ENCODE measurements at regions not wholly inside any gene's neighbourhood (a gene's known extent, or its start where the extent isn't known, plus 50 kb on each side); places are given as distances from the start of the nearest gene placed in this dataset.
"Not testable (repeated sequence)": the region's sequence is repeated elsewhere in the genome, so short reads cannot be mapped to it uniquely, and the experiment has no call there.

DNA sequence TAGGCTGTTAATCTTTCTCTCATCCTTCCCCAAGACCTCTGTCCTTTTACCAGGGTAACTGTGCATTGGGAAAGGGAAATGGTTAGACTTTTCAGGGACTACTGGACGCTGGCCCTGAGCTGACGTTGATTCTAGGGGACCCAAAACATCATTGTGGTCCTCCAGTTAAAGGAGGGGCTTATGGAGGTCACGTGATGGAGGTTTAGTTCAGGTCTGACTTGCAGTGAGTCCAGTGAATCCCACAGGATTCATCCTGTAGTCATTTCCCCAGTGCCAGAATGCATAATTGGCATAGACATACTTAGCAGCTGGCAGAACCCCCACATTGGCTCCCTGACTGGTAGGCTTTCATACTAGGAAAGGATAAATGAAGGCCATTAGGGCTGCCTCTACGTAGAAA, 246.3 kb downstream of the KCNE4 start:
- not testable (repeated sequence) for DNase-seq

DNA sequence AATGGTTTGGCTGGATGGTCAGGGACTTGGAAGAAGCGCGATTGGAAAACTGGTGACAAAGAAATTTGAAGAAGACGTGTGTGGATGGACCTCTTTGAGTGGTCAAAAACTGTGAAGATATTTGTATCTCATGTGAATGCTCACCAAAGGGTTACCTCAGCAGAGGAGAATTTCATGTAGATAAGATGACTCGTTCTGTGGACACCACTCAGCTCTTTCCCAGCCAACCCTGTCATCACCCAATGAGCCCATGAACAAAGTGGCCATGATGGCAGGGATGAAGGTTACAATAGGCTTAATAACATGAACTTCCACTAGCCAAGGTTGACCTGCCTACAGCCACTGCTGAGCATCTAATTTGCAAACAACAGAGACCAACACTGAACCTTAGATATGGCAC, 248.3 kb downstream of the KCNE4 start:
- DNase-seq: no peak

DNA sequence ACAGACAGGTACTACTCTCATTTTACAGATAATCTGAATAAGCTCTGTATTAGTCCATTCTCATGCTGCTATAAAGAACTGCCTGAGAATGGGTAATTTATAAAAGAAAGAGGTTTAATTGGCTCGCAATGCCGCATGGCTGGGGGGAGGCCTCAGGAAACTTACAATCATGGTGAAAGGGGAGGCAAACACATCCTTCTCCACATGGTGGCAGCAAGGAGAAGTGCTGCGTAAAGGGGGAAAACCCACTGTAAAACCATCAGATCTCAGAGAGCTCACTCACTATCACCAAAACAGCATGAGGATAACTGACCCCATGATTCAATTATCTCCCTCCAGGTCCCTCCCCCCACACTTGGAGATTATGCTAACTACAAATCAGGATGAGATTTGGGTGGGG, 254.4 kb downstream of the KCNE4 start:
- no peak for DNase-seq

DNA sequence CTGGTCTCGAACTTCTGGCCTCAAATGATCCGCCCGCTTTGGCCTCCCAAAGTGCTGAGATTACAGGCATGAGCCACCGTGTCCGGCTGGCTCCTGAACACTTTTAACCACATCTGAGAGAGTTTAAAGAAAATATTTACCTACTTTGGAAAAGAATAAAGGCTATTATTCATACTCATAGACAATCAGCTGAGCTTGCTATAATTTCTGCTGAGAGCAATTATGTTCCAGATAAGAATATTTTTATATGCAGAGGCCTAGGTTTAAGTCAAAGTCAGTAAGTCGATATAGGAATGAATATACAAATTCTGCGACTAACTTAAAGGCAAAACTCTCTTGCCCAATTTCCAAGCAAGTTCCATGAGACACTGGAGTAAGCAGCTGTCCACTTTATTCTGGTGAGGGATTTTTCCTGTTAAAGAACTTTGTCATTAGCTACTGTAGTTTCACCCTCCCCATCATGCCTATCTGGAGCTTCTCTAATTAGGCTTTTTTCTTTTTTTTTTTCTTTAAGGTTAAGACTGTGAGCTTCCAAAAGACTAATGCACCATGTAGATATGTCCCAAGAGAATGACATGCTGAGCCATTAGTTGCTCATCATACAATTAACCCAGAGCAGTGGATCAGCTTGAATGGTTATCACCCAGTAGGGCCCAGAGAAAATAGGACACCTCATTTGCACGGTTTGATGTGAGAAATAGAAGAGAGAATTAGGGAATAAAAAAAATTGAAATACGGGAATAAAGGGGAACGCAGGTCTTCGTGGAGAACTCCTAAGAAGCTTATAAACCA, 260.1 kb downstream of the KCNE4 start:
- DNase-seq: no peak

DNA sequence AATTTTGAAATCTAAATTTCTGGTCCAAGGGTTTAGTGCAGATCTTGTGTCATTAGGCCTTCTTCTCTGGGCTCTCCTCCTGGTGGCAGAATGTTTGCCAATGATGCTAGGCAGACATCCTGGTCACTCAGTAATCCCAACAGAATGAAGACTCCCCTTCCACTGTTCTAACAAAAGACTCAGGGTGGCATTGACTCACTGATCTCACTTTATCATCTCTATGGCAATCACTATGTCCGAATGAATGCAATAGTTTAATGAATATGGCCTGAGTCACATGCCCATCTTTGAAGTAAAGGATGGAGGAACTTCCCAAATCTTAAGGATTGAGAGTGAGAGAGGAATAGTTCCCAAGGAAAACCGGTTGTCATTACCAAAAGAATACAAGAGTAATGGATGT, 261.1 kb downstream of the KCNE4 start:
- DNase-seq: no peak

DNA sequence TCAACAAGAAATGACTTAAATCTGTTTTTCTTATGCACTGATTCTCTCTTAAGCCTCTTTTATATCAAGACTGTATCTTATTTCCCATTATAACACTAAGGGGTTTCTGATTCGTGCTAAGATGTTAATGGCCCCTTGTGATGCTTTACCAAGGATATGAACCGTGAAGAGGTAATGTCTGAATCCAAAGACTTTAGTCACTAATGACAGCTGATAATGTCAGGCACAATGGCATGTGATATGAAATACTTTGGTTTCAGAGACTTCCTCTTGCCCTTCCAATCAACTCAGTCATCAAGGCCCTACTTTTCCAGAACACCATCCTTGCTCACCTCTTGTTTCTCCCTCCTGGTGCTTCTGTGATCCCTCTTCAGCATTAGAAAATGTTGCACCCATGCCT, 262.8 kb downstream of the KCNE4 start:
- no peak for DNase-seq

DNA sequence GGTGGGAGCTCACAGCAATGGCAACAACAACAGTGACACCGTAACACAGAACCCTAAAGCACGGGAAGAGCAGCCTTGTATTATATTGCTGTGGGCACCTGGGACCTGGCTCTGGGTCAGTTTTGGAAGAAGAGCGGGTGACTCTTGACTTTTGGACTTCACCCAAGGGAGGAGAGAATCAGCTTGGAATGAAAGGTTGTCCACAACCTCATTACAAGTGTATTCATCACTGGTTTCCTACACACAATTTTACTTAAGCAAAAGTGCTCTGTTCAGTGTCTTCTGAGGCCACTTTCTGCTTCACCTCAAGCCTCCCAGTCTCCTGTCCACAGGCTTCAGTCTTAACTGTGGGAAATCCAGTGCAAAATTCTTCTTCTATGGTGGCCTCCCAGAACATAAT, 263.8 kb downstream of the KCNE4 start:
- DNase-seq: no peak

DNA sequence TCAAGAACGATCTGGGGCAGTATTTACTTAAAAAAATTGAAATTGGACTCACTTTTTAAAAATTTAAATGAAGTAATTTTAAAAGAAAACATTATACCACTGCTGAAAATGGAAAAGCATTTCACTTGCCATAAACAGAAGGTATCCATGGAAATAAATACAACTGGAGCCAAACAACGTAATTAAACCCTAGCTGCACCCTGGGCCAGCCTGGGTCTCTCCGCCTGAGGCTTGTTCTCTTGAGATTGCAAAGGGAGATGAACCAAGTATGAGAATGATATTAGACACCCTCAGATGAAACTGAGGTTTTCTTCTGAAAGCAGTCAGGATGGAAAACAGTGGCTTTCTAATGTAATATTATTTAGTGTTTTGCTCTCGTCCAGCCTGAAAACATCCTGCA, 264.4 kb downstream of the KCNE4 start:
- no peak for DNase-seq

DNA sequence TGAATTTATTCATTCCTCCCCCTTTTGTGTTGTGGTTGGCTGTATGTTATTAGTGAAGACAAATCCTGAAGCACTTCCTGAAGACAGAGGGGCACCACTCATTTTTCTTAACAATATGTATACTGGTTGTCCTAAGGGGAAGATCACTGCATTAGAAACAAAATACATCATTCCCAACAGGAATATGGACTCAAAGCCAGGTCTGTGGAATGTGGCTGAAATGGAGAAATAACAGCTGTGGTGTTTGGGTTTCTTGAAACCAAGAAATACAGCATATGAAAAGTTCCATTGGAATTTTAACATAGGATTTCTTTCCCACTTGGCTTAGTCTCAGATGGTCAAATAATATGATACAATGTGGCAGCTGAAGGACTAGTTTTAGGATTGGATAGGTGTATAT, 267.6 kb downstream of the KCNE4 start:
- DNase-seq: no peak

DNA sequence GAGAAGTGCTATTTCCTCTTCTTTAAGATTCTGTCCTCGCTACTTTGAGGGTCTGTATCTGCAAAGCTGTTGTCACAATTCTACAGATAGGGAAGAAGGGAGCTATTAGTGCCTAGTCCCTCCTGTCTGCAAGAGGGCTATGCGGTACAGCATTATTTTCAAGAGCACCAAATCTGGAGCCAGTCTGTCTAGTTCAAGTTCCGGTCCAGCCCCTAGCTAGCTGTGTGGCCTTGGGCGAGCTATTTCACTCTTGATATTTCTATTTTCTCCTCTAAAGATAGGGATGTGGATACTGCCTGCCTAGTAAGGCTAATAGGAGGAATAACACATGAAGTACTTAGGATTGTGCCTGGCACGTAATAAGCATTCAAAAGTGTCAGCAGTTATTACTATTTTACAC, 272.4 kb downstream of the KCNE4 start:
- DNase-seq: no peak

DNA sequence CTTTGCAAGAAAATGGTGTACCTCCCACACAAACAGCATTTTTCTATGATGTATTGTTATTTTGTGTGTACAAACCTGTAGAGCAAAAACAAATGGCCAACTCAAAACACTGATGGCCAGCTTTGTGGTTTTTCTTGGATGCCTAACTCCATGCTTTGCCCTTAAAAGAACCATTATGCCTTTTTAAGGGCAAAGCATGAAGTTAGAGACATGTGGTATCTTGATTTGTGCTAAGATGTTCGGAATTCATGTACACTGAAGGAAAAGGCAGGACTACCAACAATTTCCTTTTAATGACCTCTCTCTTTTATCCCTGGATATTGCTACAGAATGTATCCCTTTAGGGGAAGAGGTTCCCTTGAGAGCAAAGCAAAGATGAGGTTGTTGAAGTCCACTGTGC, 273.6 kb downstream of the SCG2 start:
- no peak for DNase-seq

DNA sequence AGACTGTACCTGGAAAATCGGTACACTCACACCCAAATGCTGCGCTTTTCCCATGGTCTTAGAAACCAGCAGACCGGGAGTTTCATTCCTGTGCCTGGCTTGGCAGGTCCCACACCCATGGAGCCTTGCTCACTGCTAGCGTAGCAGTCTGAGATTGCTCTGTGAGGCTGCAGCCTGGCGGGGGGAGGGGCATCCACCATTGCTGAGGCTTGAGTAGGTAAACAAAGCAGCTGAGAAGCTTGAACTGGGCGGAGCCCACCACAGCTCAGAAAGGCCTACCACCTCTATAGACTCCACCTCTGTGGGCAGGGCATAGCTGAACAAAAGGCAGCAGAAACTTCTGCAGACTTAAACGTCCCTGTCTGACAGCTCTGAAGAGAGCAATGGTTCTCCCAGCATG, 271.4 kb downstream of the SCG2 start:
- not testable (repeated sequence) for DNase-seq

DNA sequence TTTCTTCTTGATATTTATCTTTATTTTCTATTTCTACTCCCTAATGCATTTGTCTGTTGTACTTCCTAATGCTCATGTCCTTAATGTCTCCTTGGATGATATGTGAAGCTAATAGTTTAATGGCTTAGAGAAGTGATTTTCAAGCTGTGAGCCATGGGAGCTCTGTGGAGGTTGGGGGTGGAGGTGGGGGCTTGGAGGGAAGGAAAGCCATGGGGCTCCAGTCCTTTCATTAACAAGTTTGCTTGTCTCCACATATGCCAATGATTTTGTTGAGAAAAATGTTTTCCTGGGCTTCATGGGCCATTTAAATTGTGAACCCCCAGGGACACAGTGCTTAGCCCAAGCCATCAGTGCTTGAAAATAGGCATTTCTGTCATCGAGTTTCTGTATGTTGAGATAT, 264.1 kb downstream of the SCG2 start:
- DNase-seq: no peak

DNA sequence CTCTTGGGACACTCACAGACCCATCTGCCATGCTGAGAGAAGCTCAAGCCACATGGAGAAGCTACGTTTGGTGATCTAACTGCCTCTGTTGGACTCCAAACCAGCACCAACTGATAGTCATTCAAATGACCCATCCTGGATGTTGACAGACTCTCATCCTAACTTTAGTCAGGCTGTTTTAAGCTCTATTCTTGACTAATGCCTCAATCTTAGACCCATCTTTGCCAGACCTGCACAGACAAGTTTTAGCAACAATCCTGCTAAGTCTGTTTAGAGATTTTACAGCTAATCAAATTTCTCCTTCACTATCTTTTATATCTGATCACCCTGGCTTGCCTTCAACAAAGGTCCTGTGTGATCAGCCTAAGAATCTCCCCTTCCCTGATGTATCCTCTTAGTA, 245.1 kb downstream of the SCG2 start:
- DNase-seq: no peak

DNA sequence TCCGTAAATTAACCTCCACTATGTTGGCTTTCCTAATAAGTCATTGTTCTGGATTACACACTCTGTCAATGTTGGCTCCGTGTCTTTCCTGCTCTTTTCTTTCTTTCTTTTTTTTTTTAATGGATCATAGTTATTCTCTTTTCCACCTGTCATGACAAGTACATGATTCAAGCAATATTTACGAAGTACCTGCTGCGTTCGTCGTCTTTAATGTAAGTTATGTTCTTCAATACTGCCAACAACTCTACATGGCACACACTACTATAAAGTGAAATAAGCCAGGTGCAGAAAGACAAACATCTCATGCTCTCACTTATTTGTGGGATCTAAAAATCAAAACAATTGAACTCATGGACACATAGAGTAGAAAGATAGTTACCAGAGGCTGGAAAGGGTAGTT, 239.1 kb downstream of the SCG2 start:
- no peak for DNase-seq

DNA sequence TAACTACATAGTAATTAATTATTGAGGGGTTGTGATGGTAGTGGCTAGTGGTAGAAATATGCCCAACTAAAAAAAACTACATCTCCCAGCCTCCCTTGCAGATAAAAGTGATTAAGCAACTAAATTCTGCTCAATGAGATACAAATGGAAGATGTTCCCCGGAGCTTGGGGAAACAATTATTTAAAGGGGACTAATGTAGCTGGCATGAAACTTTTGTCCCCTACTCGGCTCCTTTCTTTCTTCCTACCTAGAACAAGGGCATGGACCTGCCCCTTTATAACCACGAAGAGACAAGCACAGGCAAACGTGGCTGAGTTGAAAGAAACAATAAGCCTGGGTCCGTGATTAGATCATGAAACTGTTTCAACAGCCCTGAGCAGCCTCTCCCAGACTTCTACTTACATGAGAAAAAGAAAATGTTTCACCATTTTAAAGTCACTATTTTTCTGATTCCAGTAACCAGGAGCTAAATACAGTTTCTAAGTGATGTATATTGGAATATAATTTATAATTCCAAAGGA, 236.9 kb downstream of the SCG2 start:
- DNase-seq: no peak

DNA sequence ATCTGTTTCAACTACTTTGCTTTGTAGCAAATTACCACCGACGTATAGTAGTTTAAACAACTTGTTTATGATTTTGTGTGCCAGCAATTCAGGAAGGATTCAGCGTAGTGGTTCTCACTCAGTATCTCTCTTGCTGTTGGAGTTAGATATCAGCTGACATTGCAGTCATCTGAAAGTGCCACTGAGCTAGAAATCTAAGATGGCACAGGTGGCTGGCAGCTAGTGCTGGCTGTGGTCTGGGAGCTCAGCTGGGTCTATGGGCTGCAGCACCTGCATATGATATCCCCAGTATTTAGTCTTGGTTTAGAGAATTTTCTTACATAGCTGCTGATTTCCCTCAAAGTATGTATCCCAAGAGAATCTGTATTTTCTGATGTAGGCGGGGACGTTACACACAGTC, 235.6 kb downstream of the SCG2 start:
- no peak for DNase-seq

DNA sequence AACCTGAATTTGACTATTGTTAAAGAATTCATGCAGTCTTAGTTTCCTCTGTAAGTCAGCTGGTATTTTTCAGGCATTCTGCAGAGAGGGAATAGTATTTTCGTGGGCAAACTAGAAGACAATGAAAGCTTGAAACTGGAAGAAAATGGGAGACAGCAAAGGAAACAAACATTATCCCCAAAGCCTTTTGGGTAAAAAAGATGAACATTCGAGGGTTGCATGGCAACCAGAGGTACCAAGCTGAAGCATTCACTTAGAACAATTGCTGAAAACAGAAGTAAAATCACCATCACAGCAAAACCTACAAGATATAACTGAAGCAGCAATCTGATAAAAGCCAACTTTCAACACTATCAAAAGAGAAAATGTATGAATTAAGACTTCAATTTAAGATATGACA, 233.7 kb downstream of the SCG2 start:
- DNase-seq: no peak

DNA sequence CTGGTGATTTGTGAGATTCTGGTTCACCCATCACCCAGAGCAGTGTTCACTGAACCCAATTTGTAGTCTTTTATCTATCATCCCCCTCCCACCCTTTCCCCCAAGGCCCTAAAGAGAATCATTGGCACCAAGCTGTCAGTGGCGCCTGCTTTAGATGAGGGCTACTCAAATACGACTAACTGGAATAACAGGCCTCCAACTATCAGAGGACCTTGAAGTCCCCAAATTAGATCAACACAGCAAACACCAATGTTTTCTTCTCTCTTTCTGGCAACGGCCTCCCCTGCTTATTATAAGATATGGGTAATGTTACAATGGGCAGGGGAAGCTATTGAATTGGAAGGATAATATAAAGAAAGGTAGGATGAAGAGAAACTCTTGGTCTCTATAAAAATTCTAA, 232.3 kb downstream of the SCG2 start:
- DNase-seq: no peak

DNA sequence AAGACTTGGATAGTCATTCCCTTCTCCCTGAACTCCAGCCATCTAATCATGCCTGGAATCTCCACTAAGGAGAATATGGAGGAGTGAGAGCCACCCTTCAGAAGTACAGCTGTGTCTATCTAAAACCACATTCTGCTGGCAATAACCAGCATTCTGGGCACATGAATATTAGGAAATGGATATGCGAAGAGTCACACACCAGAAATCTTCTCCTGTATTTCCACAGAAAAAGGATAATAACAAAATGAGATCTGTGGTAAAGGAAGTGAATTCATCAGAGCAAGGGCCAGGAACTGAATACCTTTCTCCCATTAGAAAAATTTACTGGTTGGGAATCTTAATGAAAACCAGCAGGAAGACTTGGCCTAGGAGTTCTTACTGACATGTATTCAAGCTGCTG, 218.8 kb downstream of the SCG2 start:
- DNase-seq: no peak

DNA sequence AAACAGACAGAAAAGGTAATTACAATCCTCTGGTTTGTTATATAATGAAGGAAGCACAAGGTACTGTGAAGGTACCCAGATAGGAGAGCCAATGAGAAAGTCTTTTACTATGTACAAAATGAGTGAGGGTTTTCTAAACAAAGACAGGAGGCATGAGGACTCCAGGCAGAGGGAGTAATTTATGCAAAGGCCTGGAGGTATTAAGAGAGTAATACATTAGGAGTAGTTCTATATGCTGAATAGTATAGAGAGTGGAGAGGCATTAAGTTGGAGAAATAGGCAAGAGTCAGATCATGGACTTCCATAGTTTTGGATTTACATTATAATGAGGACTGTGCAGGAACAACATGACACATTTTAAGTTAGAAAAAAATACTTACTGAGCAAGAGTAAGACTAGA, 216.0 kb downstream of the SCG2 start:
- no peak for DNase-seq

DNA sequence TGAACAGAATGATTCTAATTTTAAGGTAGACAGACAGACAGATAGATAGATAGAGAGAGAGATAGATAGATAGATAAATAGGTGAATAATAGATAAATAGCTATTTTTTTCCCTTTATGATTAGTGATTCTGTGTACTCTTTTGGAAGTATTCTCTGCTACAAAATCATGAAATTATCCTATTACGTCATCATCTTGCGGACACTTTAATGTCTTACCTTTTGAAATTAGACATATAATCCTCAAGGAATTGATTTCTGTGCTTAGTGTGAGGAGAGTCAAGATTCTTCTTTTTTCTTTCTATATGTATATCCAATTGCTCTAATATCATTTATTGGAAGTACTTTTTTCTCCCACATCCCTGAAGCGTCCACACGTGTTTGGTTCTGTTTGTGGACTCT, 215.2 kb downstream of the SCG2 start:
- no peak for DNase-seq

DNA sequence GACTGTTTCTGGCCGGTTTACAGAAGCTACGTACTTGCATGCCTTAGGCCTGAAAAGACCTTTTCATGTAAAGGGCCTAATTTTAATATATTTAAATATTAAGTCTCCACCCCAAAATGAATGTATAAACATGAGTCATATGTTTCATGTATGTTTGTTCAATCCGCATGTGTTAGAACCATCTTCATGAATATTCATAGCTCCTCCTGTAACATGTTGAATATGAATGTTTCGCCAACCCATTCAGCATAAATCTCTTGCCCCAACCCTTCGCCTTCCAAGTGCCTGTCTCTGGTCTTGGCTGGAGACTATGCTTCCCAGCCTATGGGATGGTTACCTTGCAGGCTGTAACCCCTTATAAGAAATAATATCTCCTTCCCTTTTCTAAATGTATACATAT, 212.5 kb downstream of the SCG2 start:
- DNase-seq: no peak

DNA sequence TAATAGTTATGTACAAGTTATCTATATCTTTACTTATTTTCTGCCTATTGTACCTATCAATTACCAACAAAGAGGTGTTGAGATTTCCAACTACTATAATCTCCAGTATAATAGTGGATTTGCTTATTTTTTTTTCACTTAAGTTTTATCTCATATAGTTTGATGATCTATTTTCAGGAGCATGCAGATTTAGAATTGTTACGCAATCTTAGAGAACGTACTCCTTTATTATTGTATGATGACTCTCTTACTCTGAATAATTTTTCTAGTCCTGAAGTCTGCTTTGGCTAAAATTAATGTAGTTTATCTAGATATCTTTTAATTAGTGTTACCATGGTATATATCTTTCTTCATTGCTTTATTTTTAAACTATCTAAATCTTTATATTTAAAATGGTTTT, 205.2 kb downstream of the SCG2 start:
- DNase-seq: no peak

DNA sequence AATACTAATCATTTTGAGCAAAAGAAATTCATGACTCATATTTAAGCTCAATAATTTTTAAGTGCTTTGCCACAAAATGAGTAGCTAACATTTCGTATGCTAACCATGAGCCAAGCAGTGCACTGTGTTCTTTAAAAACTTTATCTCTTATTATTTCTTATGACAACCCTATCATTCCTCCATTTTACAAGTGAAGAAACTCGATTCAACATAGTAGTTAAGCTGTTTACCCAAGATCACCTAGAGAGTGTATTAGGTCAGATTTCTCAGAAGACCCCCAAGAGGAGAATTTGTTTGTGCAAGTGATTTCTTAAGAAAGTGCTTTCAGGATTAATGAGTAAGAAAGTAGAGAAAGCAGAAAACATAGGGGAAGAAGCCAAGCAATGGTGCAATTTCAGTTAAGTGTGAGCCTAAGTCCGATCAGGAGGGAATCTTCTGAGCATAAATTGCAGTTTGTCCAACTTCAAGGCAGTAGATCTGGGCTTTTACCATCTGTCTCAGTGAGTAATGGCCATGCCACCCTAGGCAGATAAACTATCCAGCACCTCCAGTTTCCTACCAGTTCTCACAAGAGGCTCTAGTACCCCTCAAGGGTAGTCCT, 202.7 kb downstream of the SCG2 start:
- no peak for DNase-seq
